ENCODE measurements at regions not wholly inside any gene's neighbourhood (a gene's known extent, or its start where the extent isn't known, plus 50 kb on each side); places are given as distances from the start of the nearest gene placed in this dataset.

DNA sequence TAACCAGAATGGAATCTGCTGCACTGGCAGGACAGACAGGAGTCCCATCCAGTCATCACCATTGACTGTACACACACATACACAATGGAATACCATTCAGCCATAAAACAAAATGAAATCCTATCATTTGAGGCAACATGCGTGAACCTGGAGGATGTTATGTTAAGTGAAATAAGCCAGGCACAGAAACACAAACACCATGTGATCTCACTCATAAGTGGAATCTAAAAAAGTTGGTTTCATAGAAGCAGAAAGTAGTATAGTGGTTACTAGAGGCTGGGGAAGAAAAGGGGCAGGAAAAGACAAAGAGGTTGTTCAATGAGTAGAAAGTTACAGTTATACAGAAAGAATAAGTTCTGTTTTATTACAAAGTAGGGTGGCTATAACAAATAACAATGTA is 884.0 kb upstream of the ACO1 start:
- Histone ChIP-seq H3K27me3 (ENCODE audit: insufficient read depth, low read length) (no peaks in the 10 kb centered on the region), H3K27ac (ENCODE audit: low read depth, low read length) (no peak overlapping the region), H3K9me2 (ENCODE audit: insufficient read depth) (no peaks in the 10 kb centered on the region), H3K36me3 (ENCODE audit: control insufficient read depth in 1 of 2, insufficient read depth in 2 of 2, low read length in 2 of 2) (no peaks in the 10 kb centered on the region), H3K9me3 (ENCODE audit: control insufficient read depth in 1 of 2, insufficient read depth in 1 of 2, low read depth in 1 of 2, low read length in 2 of 2) (no peaks in the 10 kb centered on the region), H2AFZ (ENCODE audit: low read depth, low read length, poor library complexity, severe bottlenecking) (no peak overlapping the region), H3K4me3 (replicated peaks in 1 of 2; ENCODE audit: low read depth in 1 of 2, low read length in 2 of 2) (no peak overlapping the region), H3K4me1 (ENCODE audit: control insufficient read depth in 1 of 2, insufficient read depth in 2 of 2, low read length in 2 of 2) (no peaks in the 10 kb centered on the region), H3K9ac (ENCODE audit: low read length) (no peak overlapping the region), H4K20me1 (ENCODE audit: insufficient read depth) (no peaks in the 10 kb centered on the region), H3K4me2 (ENCODE audit: low read length) (no peak overlapping the region), H3K79me2 (ENCODE audit: insufficient read depth, low read length) (no peaks in the 10 kb centered on the region)
- intact Hi-C loops (cut with micrococcal nuclease): no loop called here
- ChIA-PET POLR2A (no interaction called here), CTCF (no interaction called here), RAD21 (ENCODE audit: low non-redundant PET in 1 of 2, low total read pairs in 2 of 2, uncharacterized antibody in 2 of 2, unreplicated experiment in 2 of 2) (no interaction called here)
- no peak for ATAC-seq
- BruUV-seq (replicated peaks): no TSS peak
- TF ChIP-seq ZNF274 (IDR thresholded peaks at IDR 0.05; ENCODE audit: low read depth, low read length) (no peak), FOSL1 (IDR thresholded peaks at IDR 0.05; ENCODE audit: low read depth) (no peak)
- DNase-seq (ENCODE audit: low read depth, low spot score): no peak

DNA sequence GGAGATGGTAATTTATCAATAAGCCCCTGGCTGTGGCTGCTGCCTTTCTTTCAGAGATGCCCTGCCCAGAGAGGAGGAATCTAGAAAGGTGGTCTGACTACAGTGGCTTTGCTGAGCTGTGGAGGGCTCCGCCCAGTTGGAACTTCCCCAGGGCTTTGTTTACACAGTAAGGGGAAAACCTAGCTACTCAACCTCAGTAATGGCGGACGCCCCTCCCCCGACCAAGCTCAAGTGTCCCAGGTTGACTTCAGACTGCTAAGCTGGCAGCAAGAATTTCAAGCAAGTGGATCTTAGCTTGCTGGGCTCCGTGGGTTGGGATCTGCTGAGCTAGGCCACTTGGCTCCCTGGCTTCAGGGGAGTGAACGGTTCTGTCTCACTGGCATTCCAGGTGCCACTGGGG is 865.4 kb upstream of the ACO1 start:
- Histone ChIP-seq H4K20me1 (ENCODE audit: insufficient read depth) (no peaks in the 10 kb centered on the region), H3K27me3 (ENCODE audit: insufficient read depth, low read length) (no peaks in the 10 kb centered on the region), H3K4me1 (ENCODE audit: control insufficient read depth in 1 of 2, insufficient read depth in 2 of 2, low read length in 2 of 2) (no peaks in the 10 kb centered on the region), H3K27ac (ENCODE audit: low read depth, low read length) (no peak overlapping the region), H3K9ac (ENCODE audit: low read length) (no peak overlapping the region), H2AFZ (ENCODE audit: low read depth, low read length, poor library complexity, severe bottlenecking) (no peak overlapping the region), H3K36me3 (ENCODE audit: control insufficient read depth in 1 of 2, insufficient read depth in 2 of 2, low read length in 2 of 2) (no peaks in the 10 kb centered on the region), H3K9me3 (ENCODE audit: control insufficient read depth in 1 of 2, insufficient read depth in 1 of 2, low read depth in 1 of 2, low read length in 2 of 2) (no peaks in the 10 kb centered on the region; a peak in 1 of 4 replicates), H3K4me3 (replicated peaks in 1 of 2; ENCODE audit: low read depth in 1 of 2, low read length in 2 of 2) (no peak overlapping the region), H3K79me2 (ENCODE audit: insufficient read depth, low read length) (no peaks in the 10 kb centered on the region), H3K9me2 (ENCODE audit: insufficient read depth) (no peaks in the 10 kb centered on the region), H3K4me2 (ENCODE audit: low read length) (no peak overlapping the region)
- RAD21 ChIA-PET (ENCODE audit: low non-redundant PET in 1 of 2, low total read pairs in 2 of 2, uncharacterized antibody in 2 of 2, unreplicated experiment in 2 of 2): no interaction called here
- ATAC-seq (no peak), DNase-seq (ENCODE audit: low read depth, low spot score) (no peak)
- TF ChIP-seq CBX3 (IDR thresholded peaks at IDR 0.05; ENCODE audit: low read depth) (no peak), SIN3A (IDR thresholded peaks at IDR 0.05; ENCODE audit: low read depth) (no peak), SRF (IDR thresholded peaks at IDR 0.05; ENCODE audit: low read depth) (no peak), SP1 (IDR thresholded peaks at IDR 0.05; ENCODE audit: low read depth) (no peak), POLR2AphosphoS5 (IDR thresholded peaks at IDR 0.05; ENCODE audit: low read depth, low read length) (no peak), TCF7L2 (IDR thresholded peaks at IDR 0.05; ENCODE audit: borderline replicate concordance, extremely low read depth, insufficient read depth, insufficient read length) (no peak), CEBPB (IDR thresholded peaks at IDR 0.05; ENCODE audit: low read depth) (no peak), JUND (IDR thresholded peaks at IDR 0.05) (no peak), EGR1 (IDR thresholded peaks at IDR 0.05; ENCODE audit: low read depth) (no peak), EZH2 (IDR thresholded peaks at IDR 0.05) (no peak), FOSL1 (IDR thresholded peaks at IDR 0.05; ENCODE audit: low read depth) (no peak), EZH2phosphoT487 (IDR thresholded peaks at IDR 0.05; ENCODE audit: borderline replicate concordance) (no peak)
- TF ChIP-seq, protein P1, sequence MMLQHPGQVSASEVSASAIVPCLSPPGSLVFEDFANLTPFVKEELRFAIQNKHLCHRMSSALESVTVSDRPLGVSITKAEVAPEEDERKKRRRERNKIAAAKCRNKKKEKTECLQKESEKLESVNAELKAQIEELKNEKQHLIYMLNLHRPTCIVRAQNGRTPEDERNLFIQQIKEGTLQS (IDR thresholded peaks at IDR 0.05): no peak
- TF ChIP-seq, protein P2, sequence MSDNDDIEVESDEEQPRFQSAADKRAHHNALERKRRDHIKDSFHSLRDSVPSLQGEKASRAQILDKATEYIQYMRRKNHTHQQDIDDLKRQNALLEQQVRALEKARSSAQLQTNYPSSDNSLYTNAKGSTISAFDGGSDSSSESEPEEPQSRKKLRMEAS (IDR thresholded peaks at IDR 0.05): no peak
- TF ChIP-seq, protein P3, sequence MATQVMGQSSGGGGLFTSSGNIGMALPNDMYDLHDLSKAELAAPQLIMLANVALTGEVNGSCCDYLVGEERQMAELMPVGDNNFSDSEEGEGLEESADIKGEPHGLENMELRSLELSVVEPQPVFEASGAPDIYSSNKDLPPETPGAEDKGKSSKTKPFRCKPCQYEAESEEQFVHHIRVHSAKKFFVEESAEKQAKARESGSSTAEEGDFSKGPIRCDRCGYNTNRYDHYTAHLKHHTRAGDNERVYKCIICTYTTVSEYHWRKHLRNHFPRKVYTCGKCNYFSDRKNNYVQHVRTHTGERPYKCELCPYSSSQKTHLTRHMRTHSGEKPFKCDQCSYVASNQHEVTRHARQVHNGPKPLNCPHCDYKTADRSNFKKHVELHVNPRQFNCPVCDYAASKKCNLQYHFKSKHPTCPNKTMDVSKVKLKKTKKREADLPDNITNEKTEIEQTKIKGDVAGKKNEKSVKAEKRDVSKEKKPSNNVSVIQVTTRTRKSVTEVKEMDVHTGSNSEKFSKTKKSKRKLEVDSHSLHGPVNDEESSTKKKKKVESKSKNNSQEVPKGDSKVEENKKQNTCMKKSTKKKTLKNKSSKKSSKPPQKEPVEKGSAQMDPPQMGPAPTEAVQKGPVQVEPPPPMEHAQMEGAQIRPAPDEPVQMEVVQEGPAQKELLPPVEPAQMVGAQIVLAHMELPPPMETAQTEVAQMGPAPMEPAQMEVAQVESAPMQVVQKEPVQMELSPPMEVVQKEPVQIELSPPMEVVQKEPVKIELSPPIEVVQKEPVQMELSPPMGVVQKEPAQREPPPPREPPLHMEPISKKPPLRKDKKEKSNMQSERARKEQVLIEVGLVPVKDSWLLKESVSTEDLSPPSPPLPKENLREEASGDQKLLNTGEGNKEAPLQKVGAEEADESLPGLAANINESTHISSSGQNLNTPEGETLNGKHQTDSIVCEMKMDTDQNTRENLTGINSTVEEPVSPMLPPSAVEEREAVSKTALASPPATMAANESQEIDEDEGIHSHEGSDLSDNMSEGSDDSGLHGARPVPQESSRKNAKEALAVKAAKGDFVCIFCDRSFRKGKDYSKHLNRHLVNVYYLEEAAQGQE (IDR thresholded peaks at IDR 0.05; ENCODE audit: low read depth): no peak
- TF ChIP-seq, protein P4, sequence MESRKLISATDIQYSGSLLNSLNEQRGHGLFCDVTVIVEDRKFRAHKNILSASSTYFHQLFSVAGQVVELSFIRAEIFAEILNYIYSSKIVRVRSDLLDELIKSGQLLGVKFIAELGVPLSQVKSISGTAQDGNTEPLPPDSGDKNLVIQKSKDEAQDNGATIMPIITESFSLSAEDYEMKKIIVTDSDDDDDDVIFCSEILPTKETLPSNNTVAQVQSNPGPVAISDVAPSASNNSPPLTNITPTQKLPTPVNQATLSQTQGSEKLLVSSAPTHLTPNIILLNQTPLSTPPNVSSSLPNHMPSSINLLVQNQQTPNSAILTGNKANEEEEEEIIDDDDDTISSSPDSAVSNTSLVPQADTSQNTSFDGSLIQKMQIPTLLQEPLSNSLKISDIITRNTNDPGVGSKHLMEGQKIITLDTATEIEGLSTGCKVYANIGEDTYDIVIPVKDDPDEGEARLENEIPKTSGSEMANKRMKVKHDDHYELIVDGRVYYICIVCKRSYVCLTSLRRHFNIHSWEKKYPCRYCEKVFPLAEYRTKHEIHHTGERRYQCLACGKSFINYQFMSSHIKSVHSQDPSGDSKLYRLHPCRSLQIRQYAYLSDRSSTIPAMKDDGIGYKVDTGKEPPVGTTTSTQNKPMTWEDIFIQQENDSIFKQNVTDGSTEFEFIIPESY (IDR thresholded peaks at IDR 0.05; ENCODE audit: extremely low read depth, insufficient replicate concordance, low read length): no peak
- intact Hi-C loops (cut with micrococcal nuclease): no loop called here
- CTCF ChIA-PET: no interaction called here
- BruUV-seq (replicated peaks): no TSS peak
- POLR2A ChIA-PET: no interaction called here
